OCI-LY7 (cell line): ENCODE measurements at regions not wholly inside any gene's neighbourhood (a gene's known extent, or its start where the extent isn't known, plus 50 kb on each side); places are given as distances from the start of the nearest gene placed in this dataset.

Experiments used
- BruUV-seq: library from RNA; stranded (reverse); fragments of 400-500 nt; replicated peaks from 2 replicates; lab custom pipeline; 2021; lab: Mats Ljungman, UMichigan
- CTCF ChIA-PET: fragments of 300-600 bp; sonication (Branson Sonifier 250); formaldehyde crosslinking; loops from one replicate; lab custom pipeline; 2022; ENCODE audit warnings: antibody characterized with exemption; ENCODE audit not compliant: unreplicated experiment; lab: Charles Lee
- POLR2A ChIA-PET: fragments of 300-600 bp; sonication (Branson Sonifier 250); formaldehyde crosslinking; loops from one replicate; lab custom pipeline; 2022; ENCODE audit warnings: antibody characterized with exemption; lab: Charles Lee
- DNase-seq: peaks from one replicate; pipeline ENCODE4 v3.0.0-alpha.2; 2015; ENCODE audit warnings: low spot score
- H2AFZ ChIP-seq: fragments of 200-600 bp; sonication (generic), shearing (Covaris generic); 2 replicates; pipeline ENCODE4 v1.6.1; 2014; ENCODE audit warnings: mild to moderate bottlenecking, antibody characterized with exemption, low read length, moderate library complexity
- H3K27ac ChIP-seq: fragments of 200-600 bp; sonication (generic); 2 replicates; pipeline ENCODE4 v1.5.1; 2014; ENCODE audit warnings: mixed run types, low read depth, mild to moderate bottlenecking, moderate library complexity, low read length, inconsistent platforms; ENCODE audit not compliant: poor library complexity, severe bottlenecking
- H3K36me3 ChIP-seq: fragments of 200-600 bp; sonication (generic); 2 replicates; pipeline ENCODE4 v1.6.1; 2014; ENCODE audit warnings: mild to moderate bottlenecking, antibody characterized with exemption, low read length, moderate library complexity, mixed read lengths; ENCODE audit not compliant: insufficient read depth
- H3K4me1 ChIP-seq: fragments of 200-600 bp; sonication (generic); 2 replicates; pipeline ENCODE4 v1.5.1; 2014; ENCODE audit warnings: mild to moderate bottlenecking, low read length; ENCODE audit not compliant: insufficient read depth, poor library complexity, severe bottlenecking
- H3K4me2 ChIP-seq: fragments of 200-600 bp; sonication (generic); 2 replicates; pipeline ENCODE4 v1.6.1; 2014; ENCODE audit warnings: mild to moderate bottlenecking, low read length
- H3K4me3 ChIP-seq: fragments of 200-600 bp; sonication (generic); 2 replicates; pipeline ENCODE4 v1.5.1; 2014; ENCODE audit warnings: mild to moderate bottlenecking, low read depth, low read length; ENCODE audit not compliant: poor library complexity, severe bottlenecking
- H3K79me2 ChIP-seq: fragments of 200-600 bp; sonication (generic); 2 replicates; pipeline ENCODE4 v1.6.1; 2016; ENCODE audit warnings: low read depth, mild to moderate bottlenecking, low read length, moderate library complexity, mixed read lengths; ENCODE audit not compliant: insufficient read depth
- H3K9me2 ChIP-seq: fragments of 200-600 bp; sonication (generic); 2 replicates; pipeline ENCODE4 v1.6.1; 2016; ENCODE audit warnings: mild to moderate bottlenecking, low read length, mixed read lengths; ENCODE audit not compliant: insufficient read depth
- H3K9me3 ChIP-seq: fragments of 200-600 bp; sonication (generic); 2 replicates; pipeline ENCODE4 v1.6.1; 2014; ENCODE audit warnings: mild to moderate bottlenecking, mixed run types, low read length, mixed read lengths
- H4K20me1 ChIP-seq: fragments of 200-600 bp; sonication (generic); 2 replicates; pipeline ENCODE4 v1.6.1; 2014; ENCODE audit warnings: mild to moderate bottlenecking, antibody characterized with exemption, low read length, moderate library complexity, mixed read lengths; ENCODE audit not compliant: insufficient read depth
- EZH2phosphoT487 ChIP-seq: fragments of 200-600 bp; sonication (generic); IDR thresholded peaks from 2 replicates; pipeline ENCODE4 v1.6.1; 2018; ENCODE audit warnings: low read depth, borderline replicate concordance, mild to moderate bottlenecking, mixed run types, antibody characterized with exemption, low read length, moderate library complexity, mixed read lengths
- intact Hi-C: fragments of 100-400 bp; cut with micrococcal nuclease; formaldehyde crosslinking; loops from one replicate; pipeline ENCODE4 v1.10.0; 2022; ENCODE audit not compliant: unreplicated experiment
- TF ChIP-seq, protein P1 (sequence below): fragments of 200-600 bp; sonication (generic); conservative IDR thresholded peaks from 2 replicates; pipeline ENCODE4 v1.5.1; 2014; ENCODE audit warnings: mild to moderate bottlenecking, antibody characterized with exemption, low read length, moderate library complexity, mixed read lengths

DNA sequence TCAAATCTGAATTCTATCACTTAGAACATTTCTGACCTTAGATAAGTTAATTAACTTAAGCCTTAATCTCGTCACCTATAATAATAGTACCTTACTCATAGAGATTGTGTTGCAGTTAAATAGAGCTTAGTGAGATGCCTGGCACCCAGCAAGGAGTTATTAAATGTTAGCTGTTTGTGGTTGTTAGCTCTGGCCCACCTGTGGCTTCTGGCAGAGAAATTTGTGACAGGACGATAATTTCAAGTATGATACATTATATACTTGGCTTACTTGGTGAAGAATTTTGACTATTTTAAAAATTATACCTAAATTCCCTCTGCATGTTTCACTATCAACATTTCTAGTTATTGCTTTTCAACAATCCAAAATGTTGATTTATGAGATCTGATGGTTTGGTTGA, 102.9 kb upstream of the CEP162 start:
- Histone ChIP-seq H3K36me3 (no peaks in the 10 kb centered on the region), H3K9me2 (no peaks in the 10 kb centered on the region), H3K9me3 (no peaks in the 10 kb centered on the region), H2AFZ (no peak overlapping the region), H3K4me2 (no peak overlapping the region), H3K27ac (no peak overlapping the region), H3K79me2 (no peaks in the 10 kb centered on the region), H3K4me3 (no peak overlapping the region), H3K4me1 (no peaks in the 10 kb centered on the region), H4K20me1 (no peaks in the 10 kb centered on the region)
- intact Hi-C loops: no loop called here
- BruUV-seq: no TSS peak
- ChIA-PET CTCF (no interaction called here), POLR2A (interaction anchor here (0.9 kb wide), 1 partner anchor 83 kb away, joined by 3 read pairs; no protein-coding TSS in a partner anchor)
- TF ChIP-seq, protein P1, sequence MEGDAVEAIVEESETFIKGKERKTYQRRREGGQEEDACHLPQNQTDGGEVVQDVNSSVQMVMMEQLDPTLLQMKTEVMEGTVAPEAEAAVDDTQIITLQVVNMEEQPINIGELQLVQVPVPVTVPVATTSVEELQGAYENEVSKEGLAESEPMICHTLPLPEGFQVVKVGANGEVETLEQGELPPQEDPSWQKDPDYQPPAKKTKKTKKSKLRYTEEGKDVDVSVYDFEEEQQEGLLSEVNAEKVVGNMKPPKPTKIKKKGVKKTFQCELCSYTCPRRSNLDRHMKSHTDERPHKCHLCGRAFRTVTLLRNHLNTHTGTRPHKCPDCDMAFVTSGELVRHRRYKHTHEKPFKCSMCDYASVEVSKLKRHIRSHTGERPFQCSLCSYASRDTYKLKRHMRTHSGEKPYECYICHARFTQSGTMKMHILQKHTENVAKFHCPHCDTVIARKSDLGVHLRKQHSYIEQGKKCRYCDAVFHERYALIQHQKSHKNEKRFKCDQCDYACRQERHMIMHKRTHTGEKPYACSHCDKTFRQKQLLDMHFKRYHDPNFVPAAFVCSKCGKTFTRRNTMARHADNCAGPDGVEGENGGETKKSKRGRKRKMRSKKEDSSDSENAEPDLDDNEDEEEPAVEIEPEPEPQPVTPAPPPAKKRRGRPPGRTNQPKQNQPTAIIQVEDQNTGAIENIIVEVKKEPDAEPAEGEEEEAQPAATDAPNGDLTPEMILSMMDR: no peak
- no peak for TF ChIP-seq EZH2phosphoT487
- no peak for DNase-seq

DNA sequence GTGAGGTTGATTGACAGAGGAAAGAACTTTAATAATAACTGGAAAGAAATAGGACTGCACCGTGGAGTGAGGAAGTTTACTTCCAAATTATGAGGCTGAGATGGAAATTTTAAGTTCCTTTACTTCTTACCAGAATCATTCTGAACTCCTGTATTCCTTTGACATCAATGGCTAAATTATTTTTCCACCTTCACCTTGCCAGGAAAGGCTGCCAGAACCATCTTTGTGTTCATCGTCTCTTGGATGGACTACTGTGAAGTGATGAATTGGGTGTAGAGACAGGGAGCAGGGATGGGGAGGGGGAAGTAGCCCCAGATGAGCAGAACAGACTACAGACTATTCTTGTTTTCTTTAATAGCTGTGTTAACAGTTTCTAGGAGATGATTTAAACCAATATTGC, 102.1 kb upstream of the CEP162 start:
- Histone ChIP-seq H3K4me3 (no peak overlapping the region), H3K9me2 (no peaks in the 10 kb centered on the region), H3K4me1 (no peaks in the 10 kb centered on the region), H4K20me1 (no peaks in the 10 kb centered on the region), H3K4me2 (no peak overlapping the region), H3K79me2 (no peaks in the 10 kb centered on the region), H3K27ac (no peak overlapping the region), H2AFZ (no peak overlapping the region), H3K36me3 (no peaks in the 10 kb centered on the region), H3K9me3 (no peaks in the 10 kb centered on the region)
- no peak for DNase-seq
- ChIA-PET CTCF (no interaction called here), POLR2A (no interaction called here)
- intact Hi-C loops: no loop called here
- TF ChIP-seq, protein P1: no peak
- no peak for TF ChIP-seq EZH2phosphoT487
- no TSS peak for BruUV-seq

DNA sequence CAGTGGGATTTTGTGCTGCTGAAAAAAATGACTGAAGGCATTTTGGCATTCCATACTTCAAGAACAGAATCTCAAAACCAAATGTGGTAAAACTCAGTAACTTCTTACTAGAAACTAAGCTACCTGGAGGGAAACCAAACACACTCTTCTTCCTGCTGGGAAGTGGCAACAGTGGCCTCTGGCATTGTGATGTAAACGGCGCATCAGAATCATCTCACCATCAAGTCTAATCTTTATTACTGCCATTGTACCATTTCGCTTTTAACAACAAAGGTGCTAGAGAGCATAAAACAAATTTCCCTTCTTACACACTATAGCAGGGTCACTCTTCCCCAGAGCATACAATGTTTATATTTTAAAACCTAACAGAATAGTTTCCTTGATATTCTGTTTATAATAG, 101.6 kb upstream of the CEP162 start:
- intact Hi-C loops: no loop called here
- no peaks in the 10 kb centered on the region for H3K4me1 ChIP-seq
- no peaks in the 10 kb centered on the region for H4K20me1 ChIP-seq
- H3K36me3 ChIP-seq: no peaks in the 10 kb centered on the region
- BruUV-seq: no TSS peak
- H3K9me3 ChIP-seq: no peaks in the 10 kb centered on the region
- H3K4me2 ChIP-seq: no peak overlapping the region
- no peak overlapping the region for H3K4me3 ChIP-seq
- no peaks in the 10 kb centered on the region for H3K9me2 ChIP-seq
- CTCF ChIA-PET: no interaction called here
- no peak for DNase-seq
- POLR2A ChIA-PET: no interaction called here
- H2AFZ ChIP-seq: no peak overlapping the region
- no peaks in the 10 kb centered on the region for H3K79me2 ChIP-seq
- TF ChIP-seq EZH2phosphoT487: no peak
- TF ChIP-seq, protein P1: no peak
- H3K27ac ChIP-seq: no peak overlapping the region
